Activated B cell treated with CpG ODN at 0.5 μM for 24 hours (primary cell): ENCODE measurements at regions not wholly inside any gene's neighbourhood (a gene's known extent, or its start where the extent isn't known, plus 50 kb on each side); places are given as distances from the start of the nearest gene placed in this dataset.
A peak's percentile ranks its signal among the peaks of the same experiment; 100 is the strongest.

Source experiments
- ATAC-seq: fragments of 200-7000 bp; cut with Tn5 transposase; one replicate; pipeline ENCODE4 v1.10.0; 2021; ENCODE audit warnings: low read depth, mild to moderate bottlenecking, moderate library complexity
- CTCF ChIA-PET: fragments of 350-600 bp; sonication (Branson Sonifier 250); formaldehyde crosslinking; loops from one replicate; lab custom pipeline; 2021; ENCODE audit warnings: antibody characterized with exemption; lab: Charles Lee
- POLR2A ChIA-PET: fragments of 350-600 bp; sonication (Branson Sonifier 250); formaldehyde crosslinking; loops from one replicate; lab custom pipeline; 2021; ENCODE audit warnings: antibody characterized with exemption; lab: Charles Lee
- DNase-seq: peaks from one replicate; pipeline ENCODE4 v3.0.0; 2022
- H3K27ac Mint-ChIP-seq: one replicate; pipeline ENCODE4 v1.8.0; 2020; ENCODE audit warnings: mixed read lengths
- H3K27me3 Mint-ChIP-seq: one replicate; pipeline ENCODE4 v1.8.0; 2021; ENCODE audit warnings: mixed read lengths
- H3K36me3 Mint-ChIP-seq: one replicate; pipeline ENCODE4 v1.8.0; 2021; ENCODE audit warnings: low read depth, mixed read lengths
- H3K4me1 Mint-ChIP-seq: one replicate; pipeline ENCODE4 v1.8.0; 2021; ENCODE audit warnings: mixed read lengths
- H3K4me3 Mint-ChIP-seq: one replicate; pipeline ENCODE4 v1.8.0; 2020; ENCODE audit warnings: mild to moderate bottlenecking, mixed read lengths
- H3K9me3 Mint-ChIP-seq: one replicate; pipeline ENCODE4 v1.8.0; 2020; ENCODE audit warnings: mixed read lengths
- intact Hi-C: fragments of 100-400 bp; cut with micrococcal nuclease; formaldehyde crosslinking; loops from one replicate; pipeline ENCODE4 v1.15.1; 2024
- TF ChIP-seq, protein P1 (sequence below): fragments of 200-600 bp; IDR thresholded peaks from one replicate; pipeline ENCODE4 v1.8.0; 2022; ENCODE audit warnings: antibody characterized with exemption, mild to moderate bottlenecking

DNA sequence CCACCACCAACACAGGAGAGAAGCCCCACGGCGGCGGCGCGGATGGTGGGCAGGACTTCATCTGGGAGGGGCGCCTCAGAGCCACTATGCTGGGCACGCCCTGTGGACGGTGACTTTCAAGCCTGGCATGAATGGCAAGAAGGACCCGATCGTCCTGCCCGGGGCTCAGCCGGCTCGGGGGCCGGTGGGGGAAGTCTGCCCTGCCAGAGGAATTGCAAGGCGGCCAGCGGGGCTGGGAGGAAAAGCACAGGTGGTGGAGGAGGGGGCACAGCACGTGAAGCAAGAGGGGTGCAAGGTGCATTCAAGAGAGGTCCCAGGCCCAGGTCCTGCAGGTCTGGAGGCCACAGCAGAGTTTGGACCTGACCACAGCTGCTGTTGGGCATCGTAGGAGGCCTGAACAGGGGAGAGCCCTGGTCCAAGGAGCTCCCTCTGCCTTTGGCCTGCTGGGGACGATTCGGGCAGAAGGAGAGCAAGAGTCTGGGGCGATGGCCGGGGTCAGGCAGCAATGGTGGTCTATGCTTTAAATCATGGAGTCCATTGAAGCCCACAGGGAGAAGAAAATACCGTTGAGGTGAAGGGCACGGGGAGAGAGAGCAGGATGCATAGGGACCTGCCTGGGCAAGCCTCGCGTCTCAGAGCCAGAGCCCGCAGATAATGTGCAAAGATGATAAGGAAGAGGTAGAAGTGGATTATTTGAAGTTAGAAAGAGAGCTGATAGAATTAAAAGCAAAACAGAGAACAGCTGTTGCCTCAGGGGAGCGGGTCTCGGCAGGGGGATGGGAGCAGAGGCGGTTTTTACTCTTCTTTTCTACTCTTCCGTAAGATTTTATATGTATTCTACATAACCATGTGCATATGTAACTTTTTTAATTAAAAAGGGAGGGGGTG, 82.6 kb upstream of the SHISAL1 start:
- TF ChIP-seq, protein P1, sequence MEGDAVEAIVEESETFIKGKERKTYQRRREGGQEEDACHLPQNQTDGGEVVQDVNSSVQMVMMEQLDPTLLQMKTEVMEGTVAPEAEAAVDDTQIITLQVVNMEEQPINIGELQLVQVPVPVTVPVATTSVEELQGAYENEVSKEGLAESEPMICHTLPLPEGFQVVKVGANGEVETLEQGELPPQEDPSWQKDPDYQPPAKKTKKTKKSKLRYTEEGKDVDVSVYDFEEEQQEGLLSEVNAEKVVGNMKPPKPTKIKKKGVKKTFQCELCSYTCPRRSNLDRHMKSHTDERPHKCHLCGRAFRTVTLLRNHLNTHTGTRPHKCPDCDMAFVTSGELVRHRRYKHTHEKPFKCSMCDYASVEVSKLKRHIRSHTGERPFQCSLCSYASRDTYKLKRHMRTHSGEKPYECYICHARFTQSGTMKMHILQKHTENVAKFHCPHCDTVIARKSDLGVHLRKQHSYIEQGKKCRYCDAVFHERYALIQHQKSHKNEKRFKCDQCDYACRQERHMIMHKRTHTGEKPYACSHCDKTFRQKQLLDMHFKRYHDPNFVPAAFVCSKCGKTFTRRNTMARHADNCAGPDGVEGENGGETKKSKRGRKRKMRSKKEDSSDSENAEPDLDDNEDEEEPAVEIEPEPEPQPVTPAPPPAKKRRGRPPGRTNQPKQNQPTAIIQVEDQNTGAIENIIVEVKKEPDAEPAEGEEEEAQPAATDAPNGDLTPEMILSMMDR = no peak
- H3K9me3 Mint-ChIP-seq = no peaks in the 10 kb centered on the region
- peaks cover 11% of the 10 kb centered on the region for H3K27me3 Mint-ChIP-seq
- no peaks in the 10 kb centered on the region for H3K36me3 Mint-ChIP-seq
- H3K27ac Mint-ChIP-seq = no peak overlapping the region
- H3K4me3 Mint-ChIP-seq = no peak overlapping the region
- no peaks in the 10 kb centered on the region for H3K4me1 Mint-ChIP-seq
- DNase-seq (peak; percentile 5), ATAC-seq (no peak)
- CTCF ChIA-PET = no interaction called here
- POLR2A ChIA-PET = no interaction called here
- intact Hi-C loops = no loop called here

DNA sequence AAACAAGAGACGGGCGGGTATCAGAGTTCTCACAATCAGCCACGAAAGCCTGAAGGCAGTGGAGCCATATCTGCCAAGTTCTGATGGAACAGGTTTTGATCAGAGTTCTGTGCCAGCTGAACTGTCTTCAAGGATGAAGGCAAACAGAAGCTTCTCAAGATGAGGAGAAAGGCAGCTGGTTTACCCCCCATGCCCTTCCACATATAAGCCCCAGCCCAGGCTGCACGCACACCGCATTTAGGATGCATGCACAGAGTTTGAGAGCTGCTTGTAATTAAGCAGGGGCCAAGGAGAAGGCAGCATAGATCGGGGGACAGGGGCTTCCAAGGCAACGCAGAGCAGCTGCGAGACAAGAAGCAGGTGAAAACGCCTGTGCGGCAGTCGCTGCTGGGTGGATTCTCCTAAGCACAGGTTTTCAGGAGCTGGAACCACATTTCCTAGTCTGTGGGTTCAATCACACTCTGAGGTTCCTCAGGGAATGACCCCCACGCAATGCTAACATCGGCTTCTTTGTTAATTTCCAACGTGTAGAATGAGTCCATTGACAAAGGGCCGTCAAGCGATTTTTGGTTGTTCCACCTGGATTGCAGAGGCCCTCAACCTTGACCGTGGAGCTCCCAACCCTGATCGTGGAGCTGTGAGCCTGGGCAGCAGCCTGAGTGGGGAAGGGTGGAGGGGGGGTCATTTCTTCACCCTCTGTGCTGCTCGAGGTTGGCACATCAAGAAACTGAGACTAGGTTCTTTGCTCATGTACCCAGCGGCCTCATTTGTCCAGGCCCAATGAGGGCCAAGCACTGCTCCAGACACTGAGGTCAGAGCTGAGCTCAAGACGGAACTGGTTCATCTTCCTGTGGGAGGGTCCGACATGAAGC, 81.7 kb upstream of the SHISAL1 start:
- TF ChIP-seq, protein P1 = no peak
- ATAC-seq (no peak), DNase-seq (no peak)
- intact Hi-C loops = no loop called here
- Mint-ChIP-seq H3K9me3 (no peaks in the 10 kb centered on the region), H3K4me3 (no peak overlapping the region), H3K27ac (no peak overlapping the region), H3K4me1 (no peaks in the 10 kb centered on the region), H3K27me3 (peaks cover 11% of the 10 kb centered on the region), H3K36me3 (no peaks in the 10 kb centered on the region)
- ChIA-PET POLR2A (no interaction called here), CTCF (no interaction called here)

DNA sequence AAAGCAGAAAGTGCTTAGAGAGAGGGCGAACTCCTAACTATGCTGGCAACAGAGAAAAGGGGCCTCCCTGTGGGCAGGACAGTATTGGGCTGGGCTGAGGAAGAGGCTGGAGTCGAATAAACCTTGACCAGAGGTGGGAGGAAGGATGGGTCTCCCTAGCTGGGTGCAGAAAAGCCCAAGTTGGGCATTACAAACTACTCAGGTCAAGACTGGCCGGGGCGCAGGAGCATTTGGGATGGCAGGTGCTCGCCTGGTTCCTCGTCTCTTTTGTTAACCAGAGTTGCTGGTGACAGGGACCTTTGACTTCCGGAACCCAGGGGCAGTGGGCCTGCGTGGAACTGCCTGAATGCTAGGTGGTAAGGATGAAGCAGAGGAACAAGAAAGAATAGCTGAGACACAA, 80.3 kb upstream of the SHISAL1 start:
- no peaks in the 10 kb centered on the region for H3K9me3 Mint-ChIP-seq
- TF ChIP-seq, protein P1 = no peak
- ChIA-PET CTCF (no interaction called here), POLR2A (no interaction called here)
- ATAC-seq (no peak), DNase-seq (no peak)
- peaks cover 19% of the 10 kb centered on the region for H3K27me3 Mint-ChIP-seq
- no peak overlapping the region for H3K27ac Mint-ChIP-seq
- H3K4me3 Mint-ChIP-seq = no peak overlapping the region
- no peaks in the 10 kb centered on the region for H3K4me1 Mint-ChIP-seq
- intact Hi-C loops = no loop called here
- no peaks in the 10 kb centered on the region for H3K36me3 Mint-ChIP-seq

DNA sequence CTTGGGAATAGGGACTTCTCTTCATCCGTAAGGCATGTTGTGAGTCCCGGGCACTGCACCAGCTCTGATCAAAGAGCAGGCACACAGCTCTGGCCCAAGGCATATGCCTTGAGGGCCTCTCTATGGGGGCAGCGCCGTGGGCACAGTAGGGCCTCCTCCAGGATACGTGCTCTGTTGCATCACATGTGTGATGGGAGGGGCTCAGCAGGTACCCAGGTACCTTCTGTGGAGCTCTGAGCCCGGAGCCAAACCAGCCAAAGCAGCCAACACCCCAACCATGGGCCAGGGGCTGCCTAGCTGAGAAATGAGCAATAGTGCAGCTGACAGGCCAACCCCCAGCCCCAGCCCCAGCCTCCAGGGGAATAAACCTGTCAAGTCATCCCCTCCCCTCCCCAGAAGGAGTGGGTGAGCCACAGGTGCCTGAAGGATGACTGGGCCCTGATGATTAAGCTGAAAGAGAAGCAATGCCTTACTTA, 79.7 kb upstream of the SHISAL1 start:
- TF ChIP-seq, protein P1 = no peak
- POLR2A ChIA-PET = no interaction called here
- no peaks in the 10 kb centered on the region for H3K9me3 Mint-ChIP-seq
- H3K4me1 Mint-ChIP-seq = no peaks in the 10 kb centered on the region
- intact Hi-C loops = no loop called here
- H3K36me3 Mint-ChIP-seq = no peaks in the 10 kb centered on the region
- CTCF ChIA-PET = no interaction called here
- H3K4me3 Mint-ChIP-seq = no peak overlapping the region
- ATAC-seq (no peak), DNase-seq (no peak)
- H3K27me3 Mint-ChIP-seq = peaks cover 17% of the 10 kb centered on the region
- H3K27ac Mint-ChIP-seq = no peak overlapping the region
